IMR-90 (cell line): ENCODE measurements at regions not wholly inside any gene's neighbourhood (a gene's known extent, or its start where the extent isn't known, plus 50 kb on each side); places are given as distances from the start of the nearest gene placed in this dataset.

Experiments used
- ATAC-seq: fragments of 200-7000 bp; cut with Tn5 transposase; 2 replicates; pipeline ENCODE4 v1.9.1; 2020; ENCODE audit warnings: low read depth, mild to moderate bottlenecking, moderate library complexity
- BruUV-seq: library from RNA; stranded (reverse); fragments of 400-500 nt; replicated peaks from 2 replicates; lab custom pipeline; 2021; lab: Mats Ljungman, UMichigan
- CTCF ChIA-PET: fragments of 300-600 bp; formaldehyde crosslinking; extraction: SDS; loops from one replicate; lab custom pipeline; 2021; ENCODE audit warnings: antibody characterized with exemption; lab: Yijun Ruan, JAX
- POLR2A ChIA-PET: fragments of 300-600 bp; sonication (Branson Sonifier 250); formaldehyde crosslinking; loops from one replicate; lab custom pipeline; 2022; ENCODE audit warnings: antibody characterized with exemption; ENCODE audit not compliant: unreplicated experiment; lab: Charles Lee
- DNase-seq: peaks from one replicate; pipeline ENCODE4 v3.0.0; 2013
- H2AFZ ChIP-seq: replicated peaks from 2 replicates; pipeline ENCODE3; 2013; ENCODE audit warnings: low read length, mild to moderate bottlenecking; ENCODE audit not compliant: poor library complexity
- H2AK5ac ChIP-seq: 2 replicates; pipeline ENCODE4 v1.6.1; 2013; ENCODE audit warnings: low read depth, low read length, inconsistent platforms
- H2AK9ac ChIP-seq: replicated peaks from 2 replicates; pipeline ENCODE3; 2013; ENCODE audit warnings: mild to moderate bottlenecking, low read depth, low read length, moderate library complexity; ENCODE audit not compliant: poor library complexity
- H2BK120ac ChIP-seq: 2 replicates; pipeline ENCODE4 v1.6.1; 2013; ENCODE audit warnings: low read depth, low read length, inconsistent platforms
- H2BK15ac ChIP-seq: 3 replicates; pipeline ENCODE4 v1.6.1; 2013; ENCODE audit warnings: low read depth, low read length, inconsistent platforms
- H2BK20ac ChIP-seq: 2 replicates; pipeline ENCODE4 v1.6.1; 2013; ENCODE audit warnings: low read depth, mild to moderate bottlenecking, inconsistent platforms, low read length, moderate library complexity
- H2BK5ac ChIP-seq: 2 replicates; pipeline ENCODE4 v1.6.1; 2013; ENCODE audit warnings: mild to moderate bottlenecking, low read depth, low read length, inconsistent platforms; ENCODE audit not compliant: poor library complexity, severe bottlenecking
- H3K14ac ChIP-seq: replicated peaks from 2 replicates; pipeline ENCODE4 v1.6.1; 2013; ENCODE audit warnings: low read depth, low read length, inconsistent platforms
- H3K18ac ChIP-seq: 2 replicates; pipeline ENCODE4 v1.6.1; 2013; ENCODE audit warnings: low read depth, low read length, control low read depth
- H3K23ac ChIP-seq: 2 replicates; pipeline ENCODE4 v1.6.1; 2013; ENCODE audit warnings: low read depth, low read length, inconsistent platforms
- H3K27ac ChIP-seq: 2 replicates; pipeline ENCODE4 v1.5.1; 2013; ENCODE audit warnings: mild to moderate bottlenecking, control low read depth, low read length; ENCODE audit not compliant: insufficient read depth
- H3K27me3 ChIP-seq: 2 replicates; pipeline ENCODE4 v1.6.1; 2013; ENCODE audit warnings: low read length; ENCODE audit not compliant: control insufficient read depth, insufficient read depth
- H3K36me3 ChIP-seq: 2 replicates; pipeline ENCODE4 v1.6.1; 2013; ENCODE audit warnings: low read length, mixed read lengths; ENCODE audit not compliant: control insufficient read depth, insufficient read depth
- H3K4ac ChIP-seq: 2 replicates; pipeline ENCODE4 v1.6.1; 2013; ENCODE audit warnings: low read depth, low read length, inconsistent platforms
- H3K4me1 ChIP-seq: 2 replicates; pipeline ENCODE4 v1.6.1; 2013; ENCODE audit warnings: low read length, mixed read lengths; ENCODE audit not compliant: control insufficient read depth, insufficient read depth
- H3K4me2 ChIP-seq: 2 replicates; pipeline ENCODE4 v1.6.1; 2013; ENCODE audit warnings: low read depth, mild to moderate bottlenecking, control low read depth, low read length, moderate library complexity
- H3K4me3 ChIP-seq: 2 replicates; pipeline ENCODE4 v1.5.1; 2013; ENCODE audit warnings: low read depth, mild to moderate bottlenecking, control low read depth, low read length, moderate library complexity; ENCODE audit not compliant: insufficient read depth
- H3K56ac ChIP-seq: 2 replicates; pipeline ENCODE4 v1.6.1; 2013; ENCODE audit warnings: low read length, inconsistent platforms; ENCODE audit not compliant: insufficient read depth; ENCODE audit errors: extremely low read depth
- H3K79me1 ChIP-seq, 2 experiments: 2 replicates each; pipeline ENCODE4 v1.6.1; 2013; ENCODE audit warnings: low read length in 2 of 2, inconsistent platforms in 1 of 2, low read depth in 1 of 2
- H3K9ac ChIP-seq: 2 replicates; pipeline ENCODE4 v1.6.1; 2013; ENCODE audit warnings: low read depth, low read length, control low read depth
- H3K9me1 ChIP-seq: 2 replicates; pipeline ENCODE4 v1.6.1; 2013; ENCODE audit warnings: low read length, inconsistent platforms; ENCODE audit not compliant: insufficient read depth
- H3K9me3 ChIP-seq: 2 replicates; pipeline ENCODE4 v1.6.1; 2013; ENCODE audit warnings: low read length; ENCODE audit not compliant: control insufficient read depth, insufficient read depth
- H4K20me1 ChIP-seq: 2 replicates; pipeline ENCODE4 v1.6.1; 2013; ENCODE audit warnings: low read length, inconsistent platforms; ENCODE audit not compliant: insufficient read depth
- H4K5ac ChIP-seq: 2 replicates; pipeline ENCODE4 v1.6.1; 2013; ENCODE audit warnings: mild to moderate bottlenecking, low read depth, low read length, control low read depth
- H4K8ac ChIP-seq, 2 experiments: 2 replicates each; pipeline ENCODE4 v1.6.1; 2013; ENCODE audit warnings: low read depth in 2 of 2, low read length in 2 of 2, control low read depth in 1 of 2, inconsistent platforms in 1 of 2
- H4K91ac ChIP-seq: 2 replicates; pipeline ENCODE4 v1.6.1; 2013; ENCODE audit warnings: low read depth, low read length, inconsistent platforms; ENCODE audit not compliant: insufficient read depth
- ELK1 ChIP-seq: fragments of 150-350 bp; IDR thresholded peaks from 2 replicates; pipeline ENCODE4 v1.6.1; 2016; ENCODE audit warnings: low read depth, mild to moderate bottlenecking, low read length, moderate library complexity, borderline replicate concordance
- MXI1 ChIP-seq: IDR thresholded peaks from 2 replicates; pipeline ENCODE4 v1.6.1; 2012; ENCODE audit warnings: low read depth, mild to moderate bottlenecking, low read length, moderate library complexity, borderline replicate concordance
- RCOR1 ChIP-seq: IDR thresholded peaks from 2 replicates; pipeline ENCODE4 v1.6.1; 2012; ENCODE audit warnings: mild to moderate bottlenecking, low read length, improper control_type of control experiment; ENCODE audit not compliant: insufficient replicate concordance
- SMC3 ChIP-seq: fragments of 150-350 bp; IDR thresholded peaks from 2 replicates; pipeline ENCODE4 v1.6.1; 2016; ENCODE audit warnings: low read depth, mild to moderate bottlenecking, antibody characterized with exemption, low read length, moderate library complexity
- WGBS, 2 experiments: methylation state at CpG; one replicate each; pipeline versions ENCODE4 v1.1.5 to v1.1.7; 2013; ENCODE audit warnings: missing lambda C conversion rate in 2 of 2; ENCODE audit not compliant: insufficient read length in 1 of 2; ENCODE audit errors: extremely low coverage in 2 of 2; 5-methylcytosine and 5-hydroxymethylcytosine counted together
- dilution Hi-C: fragments of 300-500 bp; cut with HindIII; formaldehyde crosslinking; loops from one replicate; pipeline ENCODE4 v1.14.3; 2018; ENCODE audit warnings: low sequenced_read_pairs; ENCODE audit not compliant: unreplicated experiment
- in situ Hi-C: fragments of 300-500 bp; cut with MboI; formaldehyde crosslinking; loops from 3 replicates; pipeline ENCODE4 v1.14.3; 2019; ENCODE audit warnings: low sequenced_read_pairs, inconsistent platforms, mixed read lengths
- intact Hi-C: fragments of 100-400 bp; cut with micrococcal nuclease; formaldehyde crosslinking; loops from 2 replicates; pipeline ENCODE4 v1.10.0; 2022
- TF ChIP-seq, protein P1 (sequence below): fragments of 150-350 bp; IDR thresholded peaks from 2 replicates; pipeline ENCODE4 v1.6.1; 2017; ENCODE audit warnings: mild to moderate bottlenecking, antibody characterized with exemption, low read length, low read depth

GRCh38 chr3:153760948-153761347, 360.2 kb upstream of the ARHGEF26 start:
- intact Hi-C loops = no loop called here
- in situ Hi-C loops = loop anchor here (25.0 kb wide), 1 partner anchor 599 kb away; the partner anchor contains the start of gene RAP2B

More at GRCh38 chr3:153760948-153761347, 360.2 kb upstream of the ARHGEF26 start:
- no peak overlapping the region for H3K4me3 ChIP-seq
- no peak overlapping the region for H2AFZ ChIP-seq
- CTCF ChIA-PET = no interaction called here
- no peak overlapping the region for H3K4me2 ChIP-seq
- no peak overlapping the region for H3K27ac ChIP-seq
- H2BK120ac ChIP-seq = no peak overlapping the region
- H3K9ac ChIP-seq = no peak overlapping the region
- no peak overlapping the region for H2BK20ac ChIP-seq
- no peak overlapping the region for H4K91ac ChIP-seq
- no peaks in the 10 kb centered on the region for H3K36me3 ChIP-seq
- H3K14ac ChIP-seq = no peak overlapping the region
- no peak overlapping the region for H2AK9ac ChIP-seq
- H3K18ac ChIP-seq = no peak overlapping the region
- no peak overlapping the region for H4K5ac ChIP-seq
- BruUV-seq = no TSS peak
- H4K20me1 ChIP-seq = no peaks in the 10 kb centered on the region
- H3K23ac ChIP-seq = no peak overlapping the region
- no peaks in the 10 kb centered on the region for H3K9me1 ChIP-seq
- H2AK5ac ChIP-seq = no peak overlapping the region
- DNase-seq (no peak), ATAC-seq (no peak)
- WGBS, 2 experiments = no CpG with 5 or more reads among the region's 5 CpGs
- no peak overlapping the region for H2BK5ac ChIP-seq
- POLR2A ChIA-PET = no interaction called here
- H3K79me1 ChIP-seq = no peaks in the 10 kb centered on the region
- no peak overlapping the region for H3K4ac ChIP-seq
- dilution Hi-C loops = no loop called here
- H3K9me3 ChIP-seq = no peaks in the 10 kb centered on the region
- no peak overlapping the region for H4K8ac ChIP-seq
- H3K56ac ChIP-seq = no peak overlapping the region
- TF ChIP-seq SMC3 (no peak), RCOR1 (no peak), ELK1 (no peak), MXI1 (no peak)
- TF ChIP-seq, protein P1, sequence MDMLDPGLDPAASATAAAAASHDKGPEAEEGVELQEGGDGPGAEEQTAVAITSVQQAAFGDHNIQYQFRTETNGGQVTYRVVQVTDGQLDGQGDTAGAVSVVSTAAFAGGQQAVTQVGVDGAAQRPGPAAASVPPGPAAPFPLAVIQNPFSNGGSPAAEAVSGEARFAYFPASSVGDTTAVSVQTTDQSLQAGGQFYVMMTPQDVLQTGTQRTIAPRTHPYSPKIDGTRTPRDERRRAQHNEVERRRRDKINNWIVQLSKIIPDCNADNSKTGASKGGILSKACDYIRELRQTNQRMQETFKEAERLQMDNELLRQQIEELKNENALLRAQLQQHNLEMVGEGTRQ = no peak
- H3K4me1 ChIP-seq = no peaks in the 10 kb centered on the region
- H3K27me3 ChIP-seq = no peaks in the 10 kb centered on the region
- H2BK15ac ChIP-seq = no peak overlapping the region
